ENCODE measurements at regions not wholly inside any gene's neighbourhood (a gene's known extent, or its start where the extent isn't known, plus 50 kb on each side); places are given as distances from the start of the nearest gene placed in this dataset.

DNA sequence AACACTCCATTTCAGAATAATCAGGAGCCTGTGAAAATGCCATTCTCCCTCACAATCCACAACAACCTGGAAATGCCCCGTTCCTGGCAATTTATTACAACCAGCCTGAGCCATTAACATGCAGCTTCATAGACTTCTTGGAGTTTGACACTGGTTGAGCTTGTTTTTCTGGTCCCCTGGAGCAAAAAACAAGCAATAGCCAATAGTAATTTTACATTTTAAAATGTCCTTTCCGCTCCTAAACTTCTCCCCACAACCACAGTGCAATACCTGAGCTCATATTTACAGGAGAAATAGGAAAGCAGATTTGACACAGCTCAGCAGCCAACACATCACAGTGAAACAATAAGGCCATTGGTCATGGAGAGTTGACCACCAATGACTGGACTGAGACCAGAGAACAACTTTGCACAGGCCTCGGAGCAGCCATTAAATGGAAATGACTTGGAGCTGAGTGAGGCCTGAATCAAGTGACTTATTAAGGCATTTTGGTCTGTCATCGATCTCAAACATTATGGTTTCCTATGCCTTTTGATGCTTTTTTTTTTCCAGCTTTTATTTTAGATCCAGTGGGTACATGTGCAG, 73.0 kb downstream of the ENC1 start:
- Histone ChIP-seq H3K36me3 (no peaks in the 10 kb centered on the region), H3K9me3 (ENCODE audit: low read depth) (peaks cover 3% of the 10 kb centered on the region), H3F3A (ENCODE audit: low read depth) (no peaks in the 10 kb centered on the region), H3K27ac (no peak overlapping the region), H3K9ac (no peak overlapping the region), H3K4me1 (peaks cover 15% of the 10 kb centered on the region), H2AFZ (replicated peaks) (no peak overlapping the region), H3K4me2 (no peak overlapping the region), H3K27me3 (no peaks in the 10 kb centered on the region), H3K4me3 (no peak overlapping the region), H3K79me2 (ENCODE audit: low read depth) (no peaks in the 10 kb centered on the region), H4K20me1 (ENCODE audit: low read depth) (no peaks in the 10 kb centered on the region)
- H3K4me1 Mint-ChIP-seq, result peaks cover 33% of the 10 kb centered on the region
- H3K9me3 Mint-ChIP-seq, result peaks cover 18% of the 10 kb centered on the region
- peaks cover 4% of the 10 kb centered on the region for H3K36me3 Mint-ChIP-seq
- peaks cover 4% of the 10 kb centered on the region for H3K27me3 Mint-ChIP-seq (ENCODE audit: insufficient read depth, low read depth)
- no peak overlapping the region for H3K4me3 Mint-ChIP-seq
- peak overlapping the region; percentile 15 for H3K27ac Mint-ChIP-seq
- TF ChIP-seq EZH2phosphoT487 (IDR thresholded peaks at IDR 0.05) (no peak), EZH2 (IDR thresholded peaks at IDR 0.05) (no peak)
- TF ChIP-seq, protein P1, sequence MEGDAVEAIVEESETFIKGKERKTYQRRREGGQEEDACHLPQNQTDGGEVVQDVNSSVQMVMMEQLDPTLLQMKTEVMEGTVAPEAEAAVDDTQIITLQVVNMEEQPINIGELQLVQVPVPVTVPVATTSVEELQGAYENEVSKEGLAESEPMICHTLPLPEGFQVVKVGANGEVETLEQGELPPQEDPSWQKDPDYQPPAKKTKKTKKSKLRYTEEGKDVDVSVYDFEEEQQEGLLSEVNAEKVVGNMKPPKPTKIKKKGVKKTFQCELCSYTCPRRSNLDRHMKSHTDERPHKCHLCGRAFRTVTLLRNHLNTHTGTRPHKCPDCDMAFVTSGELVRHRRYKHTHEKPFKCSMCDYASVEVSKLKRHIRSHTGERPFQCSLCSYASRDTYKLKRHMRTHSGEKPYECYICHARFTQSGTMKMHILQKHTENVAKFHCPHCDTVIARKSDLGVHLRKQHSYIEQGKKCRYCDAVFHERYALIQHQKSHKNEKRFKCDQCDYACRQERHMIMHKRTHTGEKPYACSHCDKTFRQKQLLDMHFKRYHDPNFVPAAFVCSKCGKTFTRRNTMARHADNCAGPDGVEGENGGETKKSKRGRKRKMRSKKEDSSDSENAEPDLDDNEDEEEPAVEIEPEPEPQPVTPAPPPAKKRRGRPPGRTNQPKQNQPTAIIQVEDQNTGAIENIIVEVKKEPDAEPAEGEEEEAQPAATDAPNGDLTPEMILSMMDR (IDR thresholded peaks at IDR 0.05), result no peak
- DNase-seq (ENCODE audit: low spot score), result no peak

DNA sequence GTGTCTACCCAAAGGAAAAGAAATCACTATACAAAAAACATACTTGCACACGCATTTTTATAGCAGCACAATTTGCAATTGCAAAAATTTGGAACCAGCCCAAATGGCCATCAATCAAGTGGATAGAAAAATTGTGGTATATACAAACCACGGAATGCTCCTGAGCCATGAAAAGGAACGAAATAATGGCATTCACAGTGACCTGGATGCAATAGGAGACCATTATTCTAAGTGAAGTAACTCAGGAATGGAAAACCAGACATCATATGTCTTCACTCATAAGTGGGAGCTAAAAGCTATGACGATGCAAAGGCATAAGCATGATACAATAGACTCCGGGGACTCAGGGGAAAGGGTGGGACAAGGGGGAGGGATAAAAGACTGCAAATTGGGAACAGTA, 78.4 kb downstream of the ENC1 start:
- Mint-ChIP-seq H3K27me3 (ENCODE audit: insufficient read depth, low read depth) (peaks cover 7% of the 10 kb centered on the region), H3K9me3 (no peaks in the 10 kb centered on the region), H3K4me1 (peaks cover 48% of the 10 kb centered on the region), H3K27ac (no peak overlapping the region), H3K4me3 (no peak overlapping the region), H3K36me3 (no peaks in the 10 kb centered on the region)
- no peak for DNase-seq (ENCODE audit: low spot score)
- H3K4me1 ChIP-seq, result peaks cover 22% of the 10 kb centered on the region
- H4K20me1 ChIP-seq (ENCODE audit: low read depth), result no peaks in the 10 kb centered on the region
- no peak overlapping the region for H2AFZ ChIP-seq (replicated peaks)
- H3K4me3 ChIP-seq, result no peak overlapping the region
- no peaks in the 10 kb centered on the region for H3K9me3 ChIP-seq (ENCODE audit: low read depth)
- H3K27ac ChIP-seq, result no peak overlapping the region
- TF ChIP-seq, protein P1 (IDR thresholded peaks at IDR 0.05), result no peak
- no peak for TF ChIP-seq EZH2 (IDR thresholded peaks at IDR 0.05)
- TF ChIP-seq EZH2phosphoT487 (IDR thresholded peaks at IDR 0.05), result no peak
- no peaks in the 10 kb centered on the region for H3K36me3 ChIP-seq
- H3F3A ChIP-seq (ENCODE audit: low read depth), result peaks cover 2% of the 10 kb centered on the region
- no peaks in the 10 kb centered on the region for H3K27me3 ChIP-seq
- H3K79me2 ChIP-seq (ENCODE audit: low read depth), result no peaks in the 10 kb centered on the region
- H3K9ac ChIP-seq, result no peak overlapping the region
- H3K4me2 ChIP-seq, result no peak overlapping the region

DNA sequence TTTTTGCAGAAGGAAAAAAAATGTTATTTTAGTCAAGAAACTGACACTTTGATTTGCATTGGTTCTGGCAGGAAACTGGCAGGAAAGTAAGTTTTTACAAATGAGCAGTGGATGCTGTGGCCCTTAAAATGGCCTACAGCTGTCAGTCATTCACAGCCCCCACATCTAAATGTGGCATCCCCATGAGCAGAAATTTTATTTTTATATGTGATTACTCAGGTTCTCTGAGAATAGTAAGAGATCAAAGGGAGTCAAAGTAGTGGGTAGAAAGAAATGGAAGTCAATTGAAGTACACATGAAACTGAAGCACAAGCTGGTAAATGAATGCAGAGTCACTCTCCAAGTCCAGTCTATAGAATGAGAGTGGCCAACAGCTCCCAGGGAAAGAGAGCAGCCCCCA, 80.3 kb downstream of the ENC1 start:
- Histone ChIP-seq H4K20me1 (ENCODE audit: low read depth) (no peaks in the 10 kb centered on the region), H3K27ac (no peak overlapping the region), H3F3A (ENCODE audit: low read depth) (peaks cover 14% of the 10 kb centered on the region), H3K9ac (no peak overlapping the region), H2AFZ (replicated peaks) (no peak overlapping the region), H3K4me2 (no peak overlapping the region), H3K36me3 (no peaks in the 10 kb centered on the region), H3K79me2 (ENCODE audit: low read depth) (no peaks in the 10 kb centered on the region), H3K27me3 (no peaks in the 10 kb centered on the region), H3K4me3 (no peak overlapping the region), H3K4me1 (peaks cover 27% of the 10 kb centered on the region), H3K9me3 (ENCODE audit: low read depth) (no peaks in the 10 kb centered on the region)
- Mint-ChIP-seq H3K9me3 (peaks cover 2% of the 10 kb centered on the region), H3K36me3 (no peaks in the 10 kb centered on the region), H3K27ac (no peak overlapping the region), H3K4me3 (no peak overlapping the region), H3K4me1 (peaks cover 48% of the 10 kb centered on the region), H3K27me3 (ENCODE audit: insufficient read depth, low read depth) (peaks cover 7% of the 10 kb centered on the region)
- no peak for DNase-seq (ENCODE audit: low spot score)
- TF ChIP-seq EZH2 (IDR thresholded peaks at IDR 0.05) (no peak), EZH2phosphoT487 (IDR thresholded peaks at IDR 0.05) (no peak)
- TF ChIP-seq, protein P1 (IDR thresholded peaks at IDR 0.05), result no peak
